ENCODE measurements at regions not wholly inside any gene's neighbourhood (a gene's known extent, or its start where the extent isn't known, plus 50 kb on each side); places are given as distances from the start of the nearest gene placed in this dataset.

DNA sequence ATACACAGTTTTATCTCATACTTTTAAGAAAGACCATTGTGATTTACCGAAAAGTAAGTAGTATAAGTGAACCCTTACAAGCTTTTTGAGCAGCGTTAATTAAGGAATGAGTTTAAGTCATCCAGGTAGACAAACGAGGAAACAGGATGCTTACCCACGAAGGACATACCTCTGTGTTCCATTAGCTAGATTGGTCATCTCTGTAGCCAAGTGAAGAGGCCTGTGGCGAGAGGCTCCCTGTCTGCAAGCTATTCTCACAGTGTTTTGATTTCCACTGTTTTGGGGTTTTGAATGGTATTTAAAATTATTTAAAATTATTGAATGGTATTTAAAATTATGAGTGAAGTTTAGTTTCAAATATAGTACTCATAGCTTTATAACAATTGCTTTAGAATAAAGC, 342.1 kb upstream of the RGS6 start:
- no peaks in the 10 kb centered on the region for H3K27me3 Mint-ChIP-seq
- no peak overlapping the region for H3K27ac Mint-ChIP-seq
- peaks cover 19% of the 10 kb centered on the region for H3K36me3 Mint-ChIP-seq
- peaks cover 8% of the 10 kb centered on the region for H3K4me1 Mint-ChIP-seq
- no peak overlapping the region for H3K4me3 Mint-ChIP-seq
- H3K9me3 Mint-ChIP-seq = no peaks in the 10 kb centered on the region
- no peak for DNase-seq (ENCODE audit: low spot score in 2 of 2)
- no peak for ATAC-seq (ENCODE audit: low read depth)

DNA sequence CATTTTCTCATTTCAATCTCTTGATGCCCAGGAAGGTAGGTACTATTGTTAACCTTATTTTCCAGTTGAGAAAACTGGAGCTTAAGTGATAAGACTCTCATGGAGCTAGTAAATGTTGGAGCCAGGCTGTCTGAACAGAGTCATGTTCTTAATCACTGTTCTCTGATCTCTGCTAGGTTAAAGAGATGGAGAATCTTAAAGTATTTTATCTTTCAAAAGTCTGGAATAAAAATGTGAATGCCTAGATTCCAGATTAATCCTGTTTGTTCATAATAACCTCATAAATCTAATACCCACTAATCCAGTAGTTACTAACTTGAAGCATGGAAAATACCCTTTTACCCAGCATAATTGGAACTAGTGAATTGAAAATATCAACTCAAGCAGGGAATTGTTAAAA, 341.0 kb upstream of the RGS6 start:
- no peak for ATAC-seq (ENCODE audit: low read depth)
- Mint-ChIP-seq H3K27ac (no peak overlapping the region), H3K9me3 (no peaks in the 10 kb centered on the region), H3K36me3 (peaks cover 24% of the 10 kb centered on the region), H3K4me1 (peaks cover 8% of the 10 kb centered on the region), H3K4me3 (no peak overlapping the region), H3K27me3 (no peaks in the 10 kb centered on the region)
- no peak for DNase-seq (ENCODE audit: low spot score in 2 of 2)

DNA sequence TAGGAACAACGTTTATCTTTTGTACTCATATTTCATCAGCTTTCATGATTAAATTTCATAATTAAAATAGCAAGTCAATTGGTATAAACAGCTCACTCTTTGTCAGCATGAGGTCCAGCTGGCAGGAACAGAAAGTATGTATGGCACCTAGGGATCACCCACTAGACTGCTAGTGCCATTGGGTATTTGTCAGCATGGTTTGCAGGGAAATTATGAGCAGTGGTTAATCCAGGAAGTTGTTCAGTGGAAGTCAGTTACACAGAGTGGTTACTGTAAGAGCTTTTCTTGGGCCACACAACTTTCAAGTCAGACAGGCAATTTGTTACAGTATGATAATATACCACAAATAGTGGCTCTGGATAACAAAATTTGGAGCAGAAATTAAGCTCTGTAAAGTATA, 340.3 kb upstream of the RGS6 start:
- ATAC-seq (ENCODE audit: low read depth) = peak; percentile 54
- H3K4me3 Mint-ChIP-seq = no peak overlapping the region

DNA sequence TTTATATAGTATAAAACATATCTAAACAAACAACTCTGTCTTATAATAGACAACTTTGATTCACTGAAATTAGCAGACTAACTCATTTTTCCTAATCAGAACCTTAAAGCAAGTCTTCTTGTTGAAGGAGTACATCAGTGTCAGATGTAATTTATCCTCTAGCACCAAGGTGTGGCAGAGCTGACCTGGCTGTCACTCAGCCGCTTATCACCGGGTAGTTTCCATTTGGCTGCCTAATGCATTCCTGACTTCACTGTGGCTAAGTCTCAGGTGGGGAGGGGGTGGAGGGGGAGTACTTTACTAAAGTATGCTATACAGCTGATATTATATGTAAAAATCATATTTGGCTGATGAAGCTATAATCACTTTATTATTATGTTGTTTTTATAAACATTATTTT, 339.9 kb upstream of the RGS6 start:
- DNase-seq (ENCODE audit: low spot score in 2 of 2) (no peak), ATAC-seq (ENCODE audit: low read depth) (no peak)
- Mint-ChIP-seq H3K36me3 (peaks cover 25% of the 10 kb centered on the region), H3K27me3 (no peaks in the 10 kb centered on the region), H3K4me1 (peaks cover 10% of the 10 kb centered on the region), H3K4me3 (no peak overlapping the region), H3K27ac (no peak overlapping the region), H3K9me3 (no peaks in the 10 kb centered on the region)

More for the DNA sequence above, 340.3 kb upstream of the RGS6 start:
- no peak overlapping the region for H3K27ac Mint-ChIP-seq
- peaks cover 8% of the 10 kb centered on the region for H3K4me1 Mint-ChIP-seq
- no peaks in the 10 kb centered on the region for H3K9me3 Mint-ChIP-seq
- no peaks in the 10 kb centered on the region for H3K27me3 Mint-ChIP-seq
- H3K36me3 Mint-ChIP-seq = peaks cover 23% of the 10 kb centered on the region
- DNase-seq (ENCODE audit: low spot score in 2 of 2) = no peak

DNA sequence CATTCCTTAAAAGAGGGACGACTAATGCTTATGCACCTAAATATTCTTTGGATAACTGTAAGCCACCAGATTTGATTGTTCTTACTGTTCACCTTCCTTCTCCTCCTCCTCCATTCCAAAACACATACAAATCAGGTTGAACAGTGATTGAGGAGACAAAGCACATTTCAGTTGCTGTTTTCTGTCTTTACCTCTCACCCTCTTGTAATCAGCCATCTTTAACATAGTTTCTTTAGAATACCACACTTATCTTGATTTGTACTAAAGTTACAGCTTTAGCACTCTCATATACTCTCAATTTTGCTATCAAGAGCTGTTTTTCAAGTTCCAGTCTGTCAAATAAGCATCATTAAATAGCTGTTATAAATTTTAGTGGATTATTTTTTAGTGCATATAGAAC, 338.3 kb upstream of the RGS6 start:
- no peak for ATAC-seq (ENCODE audit: low read depth)
- Mint-ChIP-seq H3K27ac (no peak overlapping the region), H3K4me3 (no peak overlapping the region), H3K27me3 (no peaks in the 10 kb centered on the region), H3K4me1 (peaks cover 20% of the 10 kb centered on the region), H3K9me3 (peaks cover 2% of the 10 kb centered on the region), H3K36me3 (peaks cover 20% of the 10 kb centered on the region)
- DNase-seq (ENCODE audit: low spot score in 2 of 2) = no peak

DNA sequence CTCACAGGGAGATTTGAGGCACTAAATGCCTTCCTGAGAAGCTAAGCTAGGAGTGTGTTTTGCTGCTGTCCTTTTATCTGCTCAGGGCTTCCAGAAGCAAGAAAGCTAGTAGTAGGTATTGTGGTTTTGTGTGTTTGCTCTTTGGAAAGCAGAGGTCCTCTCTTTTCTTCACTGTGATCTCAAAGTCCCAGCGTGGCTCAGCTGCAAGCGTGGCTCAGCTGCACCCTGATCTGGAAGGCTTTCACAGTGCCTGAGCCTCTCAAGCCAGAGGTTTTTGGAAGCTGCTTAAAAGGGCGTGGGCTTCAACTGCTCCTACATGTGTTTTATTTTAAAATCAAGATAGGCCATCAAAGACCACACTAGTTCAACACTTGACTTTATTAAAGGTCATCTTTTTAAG, 337.4 kb upstream of the RGS6 start:
- H3K4me3 Mint-ChIP-seq = no peak overlapping the region
- no peak for ATAC-seq (ENCODE audit: low read depth)
- peaks cover 22% of the 10 kb centered on the region for H3K36me3 Mint-ChIP-seq
- no peak for DNase-seq (ENCODE audit: low spot score in 2 of 2)
- no peak overlapping the region for H3K27ac Mint-ChIP-seq
- H3K9me3 Mint-ChIP-seq = peaks cover 2% of the 10 kb centered on the region
- peaks cover 20% of the 10 kb centered on the region for H3K4me1 Mint-ChIP-seq
- H3K27me3 Mint-ChIP-seq = no peaks in the 10 kb centered on the region

DNA sequence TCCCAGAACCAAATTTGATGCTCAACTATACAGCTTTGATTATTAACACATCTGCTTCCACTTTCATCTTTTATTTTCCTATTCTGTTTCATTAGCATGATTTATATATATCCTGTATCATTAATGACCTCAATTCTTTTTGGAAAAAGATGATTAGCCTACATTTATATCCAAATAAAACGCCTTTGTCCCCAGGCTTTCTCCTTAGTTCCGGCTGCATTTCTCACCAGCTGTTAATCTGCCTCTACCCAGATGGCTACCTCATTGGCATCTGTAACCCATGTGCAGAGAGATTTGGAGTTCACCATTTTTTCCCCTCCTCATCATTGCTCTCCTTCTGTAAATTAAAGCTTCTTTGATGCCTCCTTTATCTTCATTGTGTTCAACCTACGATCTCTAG, 336.8 kb upstream of the RGS6 start:
- peak overlapping the region; percentile 26 for H3K27ac Mint-ChIP-seq
- H3K4me1 Mint-ChIP-seq = peaks cover 20% of the 10 kb centered on the region
- no peak overlapping the region for H3K4me3 Mint-ChIP-seq

DNA sequence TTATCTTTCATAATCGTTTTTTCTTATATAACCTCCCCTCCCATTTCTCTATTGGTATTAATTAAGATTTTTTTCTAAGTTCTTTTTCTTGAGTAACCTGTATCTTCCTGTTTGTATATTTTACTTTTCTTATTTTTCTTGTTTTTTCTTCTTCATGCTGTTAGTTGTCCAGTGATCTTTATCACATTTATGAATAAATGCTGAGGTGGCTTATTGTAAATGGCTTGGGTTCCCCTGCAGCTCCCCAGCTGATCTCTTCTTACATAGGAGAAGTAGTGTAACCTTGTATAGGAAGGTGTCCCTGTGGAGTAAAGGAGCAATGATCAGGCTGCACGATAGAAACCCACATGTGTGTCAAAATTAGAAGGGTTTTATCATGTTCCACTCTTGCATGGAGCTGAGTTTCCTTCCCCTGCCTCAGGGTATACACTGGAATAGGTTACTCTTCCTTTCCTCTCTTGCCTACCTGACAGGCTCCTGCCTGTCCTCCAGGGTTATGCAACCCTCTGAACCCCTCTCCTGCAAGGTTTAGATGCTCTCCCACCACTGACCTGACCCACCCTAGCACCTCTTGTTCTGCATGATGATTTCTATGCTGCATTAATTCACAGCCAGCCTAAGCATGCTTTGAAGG, 334.8 kb upstream of the RGS6 start:
- Mint-ChIP-seq H3K27ac (peak overlapping the region; percentile 96), H3K4me3 (peak overlapping the region; percentile 25), H3K27me3 (no peaks in the 10 kb centered on the region), H3K9me3 (peaks cover 12% of the 10 kb centered on the region), H3K36me3 (peaks cover 41% of the 10 kb centered on the region), H3K4me1 (peaks cover 16% of the 10 kb centered on the region)
- no peak for DNase-seq (ENCODE audit: low spot score in 2 of 2)
- peak; percentile 10 for ATAC-seq (ENCODE audit: low read depth)

More for the DNA sequence above, 336.8 kb upstream of the RGS6 start:
- DNase-seq (ENCODE audit: low spot score in 2 of 2) (no peak), ATAC-seq (ENCODE audit: low read depth) (no peak)
- Mint-ChIP-seq H3K9me3 (peaks cover 4% of the 10 kb centered on the region), H3K27me3 (no peaks in the 10 kb centered on the region), H3K36me3 (peaks cover 27% of the 10 kb centered on the region)

DNA sequence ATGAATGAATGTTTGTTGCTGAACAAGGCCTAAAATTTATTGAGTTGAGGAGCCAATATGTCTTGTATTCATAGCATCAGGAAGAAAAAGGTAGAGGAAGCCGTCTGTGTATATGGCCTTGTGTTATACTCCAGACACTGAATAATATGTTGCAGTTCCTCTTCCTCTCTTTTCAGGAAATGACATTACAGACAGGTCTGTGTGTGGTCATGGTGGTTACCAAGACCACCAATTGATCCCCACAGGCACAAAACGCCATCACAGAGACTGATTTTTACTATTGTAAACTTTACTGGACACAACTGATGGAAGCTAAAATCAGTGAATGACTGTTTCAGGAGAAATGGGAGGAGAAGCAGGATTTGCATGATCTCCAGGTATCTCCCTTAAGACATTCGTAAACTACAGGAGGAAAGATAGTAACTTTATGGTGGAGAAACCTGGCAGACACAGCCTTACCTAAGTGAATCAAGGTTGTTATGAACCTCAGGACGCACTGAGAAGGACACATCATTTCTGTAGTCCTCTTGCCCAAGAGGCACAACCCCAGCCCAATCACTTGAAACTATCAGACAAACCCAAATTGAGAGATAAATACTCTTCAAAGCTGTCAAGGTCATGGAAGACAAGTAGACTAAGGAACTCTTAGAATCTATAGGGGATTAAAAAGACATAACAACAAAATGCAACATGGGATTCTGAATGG, 334.1 kb upstream of the RGS6 start:
- Mint-ChIP-seq H3K4me1 (peaks cover 16% of the 10 kb centered on the region), H3K4me3 (peak overlapping the region; percentile 54), H3K27me3 (no peaks in the 10 kb centered on the region), H3K36me3 (peaks cover 41% of the 10 kb centered on the region), H3K27ac (peak overlapping the region; percentile 96), H3K9me3 (peaks cover 12% of the 10 kb centered on the region)
- DNase-seq (ENCODE audit: low spot score in 2 of 2) (peak in 1 of 2 donors; percentile 34), ATAC-seq (ENCODE audit: low read depth) (peak; percentile 100)

DNA sequence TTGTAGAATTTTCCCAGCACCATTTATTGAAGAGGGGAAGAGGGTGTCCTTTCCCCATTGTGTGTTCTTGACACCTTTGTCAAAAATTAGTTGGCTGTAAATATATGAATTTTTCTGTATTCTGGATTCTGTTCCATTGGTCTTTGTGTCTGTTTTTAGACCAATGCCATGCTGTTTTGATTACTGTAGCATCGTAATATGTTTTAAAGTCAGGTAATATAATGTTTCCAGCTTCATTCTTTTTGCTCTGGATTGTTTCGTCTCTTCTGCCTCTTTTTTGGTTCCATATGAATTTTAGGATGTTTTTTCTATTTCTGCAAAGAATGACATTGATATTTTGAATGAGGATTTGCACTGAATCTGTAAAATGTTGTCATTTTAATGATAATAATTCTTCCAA, 331.9 kb upstream of the RGS6 start:
- peak overlapping the region; percentile 17 for H3K27ac Mint-ChIP-seq
- H3K36me3 Mint-ChIP-seq = peaks cover 45% of the 10 kb centered on the region
- peaks cover 18% of the 10 kb centered on the region for H3K4me1 Mint-ChIP-seq
- ATAC-seq (ENCODE audit: low read depth) (no peak), DNase-seq (ENCODE audit: low spot score in 2 of 2) (no peak)
- H3K4me3 Mint-ChIP-seq = no peak overlapping the region
- no peaks in the 10 kb centered on the region for H3K27me3 Mint-ChIP-seq
- peaks cover 15% of the 10 kb centered on the region for H3K9me3 Mint-ChIP-seq

DNA sequence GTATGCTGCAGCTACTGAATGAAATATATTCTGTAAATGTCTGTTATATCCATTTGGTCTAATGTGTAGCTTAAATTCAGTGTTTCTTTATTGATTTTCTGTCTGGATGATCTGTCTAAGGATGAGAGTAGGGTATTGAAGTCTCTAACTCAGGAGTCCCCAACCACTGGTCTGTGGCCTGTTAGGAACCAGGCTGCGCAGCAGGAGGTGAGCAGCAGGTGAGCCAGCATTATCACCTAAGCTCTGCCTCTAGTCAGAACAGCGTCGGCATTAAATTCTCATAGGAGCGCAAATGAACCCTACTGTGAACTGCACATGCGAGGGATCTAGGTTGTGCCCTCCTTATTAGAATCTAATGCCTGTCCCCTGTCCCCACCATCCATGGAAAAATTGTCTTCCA, 329.7 kb upstream of the RGS6 start:
- no peak for ATAC-seq (ENCODE audit: low read depth)
- H3K9me3 Mint-ChIP-seq = peaks cover 16% of the 10 kb centered on the region
- no peak overlapping the region for H3K4me3 Mint-ChIP-seq
- H3K4me1 Mint-ChIP-seq = peaks cover 30% of the 10 kb centered on the region
- H3K27me3 Mint-ChIP-seq = no peaks in the 10 kb centered on the region
- no peak for DNase-seq (ENCODE audit: low spot score in 2 of 2)
- peaks cover 45% of the 10 kb centered on the region for H3K36me3 Mint-ChIP-seq
- H3K27ac Mint-ChIP-seq = no peak overlapping the region

DNA sequence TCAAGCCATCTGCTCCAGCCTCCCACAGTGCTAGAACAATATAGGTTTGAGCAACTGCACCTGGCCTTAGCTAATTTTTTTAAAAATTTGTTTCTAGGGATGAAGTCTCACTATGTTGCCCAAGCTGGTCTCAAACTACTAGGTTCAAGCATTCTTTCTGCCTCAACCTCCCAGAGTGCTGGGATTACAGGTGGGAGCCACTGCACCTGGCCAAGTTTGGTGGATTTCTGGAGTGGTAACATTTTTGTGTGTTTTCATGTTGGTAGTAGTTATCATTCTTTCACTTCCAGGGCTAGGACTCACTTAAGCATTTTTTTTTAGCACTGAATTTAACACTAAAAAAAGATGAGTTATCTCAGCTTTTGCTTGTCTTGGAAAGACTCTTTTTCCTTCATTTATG, 328.0 kb upstream of the RGS6 start:
- no peak for DNase-seq (ENCODE audit: low spot score in 2 of 2)
- Mint-ChIP-seq H3K36me3 (peaks cover 41% of the 10 kb centered on the region), H3K9me3 (peaks cover 14% of the 10 kb centered on the region), H3K27ac (no peak overlapping the region), H3K4me1 (peaks cover 22% of the 10 kb centered on the region), H3K4me3 (no peak overlapping the region), H3K27me3 (no peaks in the 10 kb centered on the region)
- no peak for ATAC-seq (ENCODE audit: low read depth)

DNA sequence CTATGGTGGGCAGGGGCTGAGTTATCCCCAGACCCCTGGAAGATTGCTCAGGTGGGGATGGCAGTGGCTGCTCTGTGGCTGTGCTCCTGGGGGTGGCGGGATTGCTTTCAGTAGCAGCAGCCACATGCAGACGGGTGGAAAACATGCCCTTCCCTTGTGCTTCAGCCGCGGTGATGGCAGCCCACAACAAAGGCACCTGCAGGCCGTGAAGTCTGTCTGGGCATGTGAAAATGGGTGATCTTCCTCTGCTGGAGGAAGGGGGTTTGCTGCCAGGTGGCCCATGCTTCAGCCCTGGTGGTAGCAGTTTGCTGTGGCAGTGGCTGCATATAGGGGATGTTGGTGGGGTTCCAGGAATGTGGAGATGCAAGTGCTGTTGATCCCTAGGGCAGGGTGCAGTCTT, 326.2 kb upstream of the RGS6 start:
- ATAC-seq (ENCODE audit: low read depth) (no peak), DNase-seq (ENCODE audit: low spot score in 2 of 2) (no peak)
- Mint-ChIP-seq H3K36me3 (peaks cover 28% of the 10 kb centered on the region), H3K9me3 (peaks cover 8% of the 10 kb centered on the region), H3K27ac (no peak overlapping the region), H3K4me1 (peaks cover 22% of the 10 kb centered on the region), H3K4me3 (no peak overlapping the region), H3K27me3 (no peaks in the 10 kb centered on the region)

DNA sequence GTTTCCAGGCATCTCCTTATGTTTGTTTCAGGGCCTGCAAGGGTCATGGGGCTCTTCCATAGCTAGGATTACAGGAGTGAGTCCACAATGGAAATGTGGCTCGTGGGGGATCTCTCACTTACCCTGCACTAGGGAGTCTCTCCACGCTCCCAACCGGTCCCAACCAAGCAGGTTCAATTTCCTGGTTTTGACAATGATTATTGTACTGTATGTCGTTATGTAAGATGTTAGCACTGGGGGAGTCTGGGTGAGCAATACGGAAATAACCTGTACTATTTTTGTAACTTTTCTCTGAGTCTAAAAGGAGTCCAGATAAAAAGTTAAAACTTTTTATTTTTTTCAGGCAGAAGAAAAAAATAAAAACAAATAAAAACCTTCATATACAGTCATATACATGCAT, 325.7 kb upstream of the RGS6 start:
- H3K4me3 Mint-ChIP-seq = no peak overlapping the region
- H3K27ac Mint-ChIP-seq = no peak overlapping the region
- peaks cover 25% of the 10 kb centered on the region for H3K4me1 Mint-ChIP-seq

DNA sequence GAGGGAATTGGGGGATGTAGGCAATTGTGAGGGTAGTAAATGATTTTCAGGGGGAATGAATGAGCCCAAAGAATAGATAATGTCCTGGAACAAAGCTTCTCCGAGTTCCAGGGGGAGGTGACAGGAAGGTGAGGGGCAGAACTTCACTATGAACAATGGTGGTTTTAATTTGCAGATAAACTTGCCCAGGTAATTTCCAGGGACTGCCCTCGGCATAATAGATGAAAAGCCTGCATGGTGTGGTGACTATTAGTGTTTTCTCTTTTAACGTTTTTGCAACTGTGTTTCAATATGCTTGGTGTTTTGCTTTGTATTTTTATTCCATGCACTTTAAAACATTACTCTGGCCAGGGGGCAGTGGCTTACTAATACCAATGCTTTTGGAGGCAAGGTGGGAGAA, 325.2 kb upstream of the RGS6 start:
- no peak for DNase-seq (ENCODE audit: low spot score in 2 of 2)
- Mint-ChIP-seq H3K27ac (no peak overlapping the region), H3K36me3 (peaks cover 22% of the 10 kb centered on the region), H3K4me3 (no peak overlapping the region), H3K4me1 (peaks cover 25% of the 10 kb centered on the region), H3K27me3 (no peaks in the 10 kb centered on the region), H3K9me3 (peaks cover 5% of the 10 kb centered on the region)
- no peak for ATAC-seq (ENCODE audit: low read depth)

More for the DNA sequence above, 325.7 kb upstream of the RGS6 start:
- Mint-ChIP-seq H3K36me3 (peaks cover 26% of the 10 kb centered on the region), H3K9me3 (peaks cover 7% of the 10 kb centered on the region), H3K27me3 (no peaks in the 10 kb centered on the region)
- ATAC-seq (ENCODE audit: low read depth) = no peak
- DNase-seq (ENCODE audit: low spot score in 2 of 2) = no peak
